A549 (cell line): ENCODE measurements at regions not wholly inside any gene's neighbourhood (a gene's known extent, or its start where the extent isn't known, plus 50 kb on each side); places are given as distances from the start of the nearest gene placed in this dataset.

Source experiments
- ATAC-seq, 2 experiments: fragments of 200-7000 bp in 1 of 2; fragments of >200 bp in 1 of 2; cut with Nextera tagmentation in 1 of 2; cut with Tn5 transposase in 1 of 2; 3 replicates each; pipeline versions ENCODE4 v1.8.0 to v1.9.1; 2018 to 2020; ENCODE audit warnings: mild to moderate bottlenecking in 1 of 2, moderate library complexity in 1 of 2
- CTCF ChIA-PET: fragments of 300-600 bp; sonication (Branson Sonifier 250); formaldehyde crosslinking; extraction: SDS; loops from one replicate; lab custom pipeline; 2021; ENCODE audit warnings: antibody characterized with exemption, inconsistent platforms; lab: Yijun Ruan, JAX
- POLR2A ChIA-PET: fragments of 350-600 bp; formaldehyde crosslinking; extraction: SDS; loops from one replicate; lab custom pipeline; 2021; ENCODE audit warnings: antibody characterized with exemption, inconsistent platforms; lab: Yijun Ruan, JAX
- DNase-seq, 2 experiments: peaks; one replicate each; pipeline versions ENCODE4 v3.0.0 to v3.0.0-alpha.2; 2011 to 2016; ENCODE audit warnings: low read depth in 1 of 2, low spot score in 1 of 2
- FAIRE-seq: peaks from 2 replicates; lab custom pipeline; 2011; peaks lifted over from hg19 to GRCh38; lab: Jason Lieb, UNC
- H3K27ac ChIP-seq, 2 experiments: fragments of >200 bp; sonication (Bioruptor Twin); formaldehyde crosslinking; 3 replicates each; pipeline ENCODE4 v1.5.1; 2016 to 2017
- H3K4me1 ChIP-seq: fragments of >200 bp; sonication (Bioruptor Twin); formaldehyde crosslinking; 3 replicates; pipeline ENCODE4 v1.6.1; 2016
- H3K4me2 ChIP-seq: fragments of >200 bp; sonication (Bioruptor Twin); formaldehyde crosslinking; 3 replicates; pipeline ENCODE4 v1.6.1; 2016
- H3K4me3 ChIP-seq: fragments of >200 bp; sonication (Bioruptor Twin); formaldehyde crosslinking; 3 replicates; pipeline ENCODE4 v1.5.1; 2016
- H3K9me3 ChIP-seq: fragments of >200 bp; sonication (Bioruptor Twin); formaldehyde crosslinking; 3 replicates; pipeline ENCODE4 v1.6.1; 2016
- CBX2 ChIP-seq: fragments of 200-600 bp; sonication (generic); IDR thresholded peaks from 2 replicates; pipeline ENCODE4 v1.6.1; 2016; ENCODE audit warnings: low read depth, mild to moderate bottlenecking, borderline replicate concordance
- CBX8 ChIP-seq: fragments of 200-600 bp; sonication (generic); IDR thresholded peaks from 2 replicates; pipeline ENCODE4 v1.6.1; 2016
- CHD4 ChIP-seq: fragments of 200-600 bp; sonication (generic); IDR thresholded peaks from 2 replicates; pipeline ENCODE4 v1.6.1; 2016; ENCODE audit warnings: antibody characterized with exemption, mild to moderate bottlenecking, borderline replicate concordance
- CTCF ChIP-seq: fragments of >200 bp; sonication (Bioruptor Twin); formaldehyde crosslinking; IDR thresholded peaks from 3 replicates; pipeline ENCODE4 v1.5.1; 2016
- EHMT2 ChIP-seq: fragments of 200-600 bp; sonication (generic); IDR thresholded peaks from 2 replicates; pipeline ENCODE4 v1.6.1; 2016; ENCODE audit warnings: antibody characterized with exemption, low read depth, mild to moderate bottlenecking, moderate library complexity
- GATA3 ChIP-seq: IDR thresholded peaks from 2 replicates; pipeline ENCODE4 v1.6.1; 2012; ENCODE audit warnings: borderline replicate concordance
- JUNB ChIP-seq: fragments of >200 bp; sonication (Bioruptor Twin); formaldehyde crosslinking; IDR thresholded peaks from 2 replicates; pipeline ENCODE4 v1.6.1; 2016
- KDM1A ChIP-seq: fragments of 200-600 bp; sonication (generic); IDR thresholded peaks from 2 replicates; pipeline ENCODE4 v1.6.1; 2016; ENCODE audit warnings: low read depth, mild to moderate bottlenecking
- MAFK ChIP-seq: fragments of 450-650 bp; IDR thresholded peaks from 2 replicates; pipeline ENCODE4 v1.6.1; 2014; ENCODE audit not compliant: partially characterized antibody
- MYC ChIP-seq: IDR thresholded peaks from 2 replicates; pipeline ENCODE4 v1.6.1; 2012; ENCODE audit warnings: mild to moderate bottlenecking, inconsistent platforms, low read length, improper control_type of control experiment, borderline replicate concordance
- NPAS2 ChIP-seq: fragments of 250-450 bp; sonication (Bioruptor Pico); IDR thresholded peaks from 2 replicates; pipeline ENCODE4 v1.8.0; 2022; ENCODE audit warnings: mild to moderate bottlenecking, moderate library complexity, borderline replicate concordance
- PBX3 ChIP-seq: IDR thresholded peaks from 2 replicates; pipeline ENCODE4 v1.6.1; 2012
- PHF8 ChIP-seq: fragments of 200-600 bp; sonication (generic); IDR thresholded peaks from 2 replicates; pipeline ENCODE4 v1.6.1; 2016; ENCODE audit warnings: low read depth, mild to moderate bottlenecking, antibody characterized with exemption, moderate library complexity, borderline replicate concordance
- POLR2A ChIP-seq: IDR thresholded peaks from 2 replicates; pipeline ENCODE4 v1.6.1; 2012; ENCODE audit warnings: mild to moderate bottlenecking, low read length
- POLR2AphosphoS2 ChIP-seq: conservative IDR thresholded peaks from 2 replicates; pipeline ENCODE4 v1.6.1; 2012; ENCODE audit warnings: low read length, improper control_type of control experiment, inconsistent platforms
- RAD21 ChIP-seq, 2 experiments: fragments of >200 bp in 1 of 2; sonication (Bioruptor Twin) in 1 of 2; formaldehyde crosslinking in 1 of 2; IDR thresholded peaks in 1 of 2; conservative IDR thresholded peaks in 1 of 2; 2 replicates in 1 of 2; 3 replicates in 1 of 2; pipeline ENCODE4 v1.6.1; 2012 to 2018; ENCODE audit warnings: inconsistent platforms in 1 of 2
- RFX5 ChIP-seq: fragments of 450-650 bp; IDR thresholded peaks from 2 replicates; pipeline ENCODE4 v1.7.1; 2014; ENCODE audit warnings: antibody characterized with exemption, mild to moderate bottlenecking, moderate library complexity
- RNF2 ChIP-seq: fragments of 200-600 bp; sonication (generic); IDR thresholded peaks from 2 replicates; pipeline ENCODE4 v1.6.1; 2016; ENCODE audit warnings: low read depth, mild to moderate bottlenecking, antibody characterized with exemption, moderate library complexity, borderline replicate concordance
- SMC3 ChIP-seq: fragments of >200 bp; sonication (Bioruptor Twin); formaldehyde crosslinking; IDR thresholded peaks from 3 replicates; pipeline ENCODE4 v1.6.1; 2018; ENCODE audit warnings: inconsistent platforms
- TFCP2L1 ChIP-seq: fragments of 250-450 bp; sonication (Bioruptor Pico); IDR thresholded peaks from 2 replicates; pipeline ENCODE4 v1.5.0; 2021; ENCODE audit warnings: mild to moderate bottlenecking
- ZSCAN20 ChIP-seq: fragments of 250-450 bp; sonication (Bioruptor Pico); IDR thresholded peaks from 2 replicates; pipeline ENCODE4 v1.8.0; 2022; ENCODE audit warnings: mild to moderate bottlenecking, moderate library complexity
- WGBS: methylation state at CpG from one replicate; pipeline ENCODE4 v1.1.6; 2017; ENCODE audit errors: missing lambda C conversion rate; 5-methylcytosine and 5-hydroxymethylcytosine counted together
- TF ChIP-seq, protein P1 (sequence below): IDR thresholded peaks from 2 replicates; pipeline ENCODE4 v1.6.1; 2012

DNA sequence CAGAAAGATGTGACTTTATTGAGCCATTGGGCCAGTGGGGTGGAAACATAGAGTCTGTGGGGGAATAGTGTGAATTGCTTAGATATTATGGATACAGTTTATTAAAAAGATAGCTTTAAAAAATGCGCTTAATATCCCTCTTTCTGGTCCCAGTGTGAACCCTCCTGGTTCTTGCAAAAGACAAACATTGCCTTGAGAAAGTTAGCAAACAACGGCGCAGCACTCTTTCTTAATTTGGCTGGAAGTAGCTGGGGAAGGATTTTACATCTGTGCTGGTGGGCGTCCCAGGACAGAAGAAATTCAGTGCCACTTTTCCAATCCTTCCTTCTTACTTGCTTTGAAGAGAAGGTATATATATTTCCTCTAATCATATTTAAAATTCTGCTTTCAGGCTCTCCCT, 191.4 kb upstream of the ZFP64 start:
- no peak overlapping the region for H3K27ac ChIP-seq
- no peaks in the 10 kb centered on the region for H3K9me3 ChIP-seq
- no peak for DNase-seq
- POLR2A ChIA-PET, result no interaction called here
- no peak for TF ChIP-seq RAD21 (conservative IDR thresholded peaks at IDR 0.05 in 1 of 2, IDR thresholded peaks at IDR 0.05 in 1 of 2)
- TF ChIP-seq, all 56 proteins: peak for 0
- ATAC-seq (no peak), FAIRE-seq (no peak)
- no peak overlapping the region for H3K4me2 ChIP-seq
- H3K4me1 ChIP-seq, result no peaks in the 10 kb centered on the region
- H3K4me3 ChIP-seq, result no peak overlapping the region
- WGBS, result 1% methylated on average over 4 of the region's 4 CpGs
- CTCF ChIA-PET, result interaction anchor here (0.9 to 2.9 kb wide), 4 partner anchors 11 to 142 kb away, joined by 3 to 17 read pairs (median 4); no protein-coding TSS in a partner anchor

GRCh38 chr20:52379723-52380336, 188.3 kb upstream of the ZFP64 start:
- no peaks in the 10 kb centered on the region for H3K4me1 ChIP-seq
- ATAC-seq, result 0 out of 6 replicates have a peak, but pooled peaks have one; percentile 29 to 43
- H3K9me3 ChIP-seq, result no peaks in the 10 kb centered on the region
- ChIA-PET CTCF (interaction anchor here (0.7 to 2.9 kb wide), 9 partner anchors 12 to 1080 kb away, joined by 3 to 17 read pairs (median 4); no protein-coding TSS in a partner anchor), POLR2A (no interaction called here)
- no peak for FAIRE-seq
- no peak overlapping the region for H3K27ac ChIP-seq
- peak; percentile 80 for TF ChIP-seq SMC3
- peak; percentile 66 to 68; a peak in 4 of 5 replicates for TF ChIP-seq RAD21 (conservative IDR thresholded peaks at IDR 0.05 in 1 of 2, IDR thresholded peaks at IDR 0.05 in 1 of 2)
- TF ChIP-seq CBX8, result no peak
- TF ChIP-seq CHD4, result no peak
- TF ChIP-seq CTCF, result peak; percentile 81
- no peak for TF ChIP-seq GATA3
- no peak overlapping the region for H3K4me3 ChIP-seq
- peak; percentile 25 to 33 for DNase-seq
- H3K4me2 ChIP-seq, result no peak overlapping the region
- 31% methylated on average over 7 of the region's 7 CpGs for WGBS

GRCh38 chr20:52372169-52372568, 180.6 kb upstream of the ZFP64 start:
- WGBS, result 0% methylated on average over 4 of the region's 4 CpGs
- no peak for DNase-seq
- Histone ChIP-seq H3K9me3 (no peaks in the 10 kb centered on the region), H3K4me2 (no peak overlapping the region), H3K27ac (no peak overlapping the region), H3K4me3 (no peak overlapping the region), H3K4me1 (no peaks in the 10 kb centered on the region)
- CTCF ChIA-PET, result interaction anchor here (0.7 to 1.5 kb wide), 2 partner anchors 10 to 11 kb away, joined by 3 read pairs; no protein-coding TSS in a partner anchor
- TF ChIP-seq RNF2 (no peak), POLR2AphosphoS2 (no peak)
- no peak for FAIRE-seq
- no peak for ATAC-seq
- POLR2A ChIA-PET, result no interaction called here

DNA sequence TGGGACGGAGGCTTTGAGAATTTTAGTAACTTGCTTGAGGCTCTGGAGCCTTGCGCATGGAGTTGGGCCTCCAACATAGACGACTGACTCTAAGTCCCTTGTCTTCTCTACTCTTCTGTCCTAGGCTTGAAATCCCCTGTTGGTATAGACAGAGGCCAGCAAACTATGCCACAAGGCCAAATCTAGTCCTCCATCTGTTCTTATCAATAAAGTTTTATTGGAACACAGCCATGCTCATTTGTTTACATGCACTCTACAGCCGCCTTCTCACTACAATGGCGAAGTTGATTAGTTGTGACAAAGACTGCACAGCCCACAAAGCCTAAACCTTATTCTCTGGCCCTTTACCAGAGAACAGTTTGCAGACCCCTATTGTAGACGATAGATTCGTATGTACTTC, 174.1 kb upstream of the ZFP64 start:
- no peak for DNase-seq
- no peak for FAIRE-seq
- no peaks in the 10 kb centered on the region for H3K9me3 ChIP-seq
- H3K4me1 ChIP-seq, result no peaks in the 10 kb centered on the region
- ATAC-seq, result no peak
- no peak overlapping the region for H3K4me3 ChIP-seq
- no peak overlapping the region for H3K4me2 ChIP-seq
- ChIA-PET POLR2A (no interaction called here), CTCF (no interaction called here)
- TF ChIP-seq ZSCAN20 (no peak), EHMT2 (no peak), PHF8 (no peak), KDM1A (no peak), PBX3 (no peak), TFCP2L1 (CRISPR knock-in tag) (no peak), NPAS2 (CRISPR knock-in tag) (no peak), JUNB (no peak), MAFK (no peak), POLR2AphosphoS2 (no peak), POLR2A (no peak), MYC (no peak), RFX5 (no peak), CBX2 (no peak)
- TF ChIP-seq, protein P1, sequence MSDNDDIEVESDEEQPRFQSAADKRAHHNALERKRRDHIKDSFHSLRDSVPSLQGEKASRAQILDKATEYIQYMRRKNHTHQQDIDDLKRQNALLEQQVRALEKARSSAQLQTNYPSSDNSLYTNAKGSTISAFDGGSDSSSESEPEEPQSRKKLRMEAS, result no peak
- H3K27ac ChIP-seq, result no peak overlapping the region
- 25% methylated on average over 7 of the region's 7 CpGs for WGBS
